ENCODE measurements at regions not wholly inside any gene's neighbourhood (a gene's known extent, or its start where the extent isn't known, plus 50 kb on each side); places are given as distances from the start of the nearest gene placed in this dataset.

DNA sequence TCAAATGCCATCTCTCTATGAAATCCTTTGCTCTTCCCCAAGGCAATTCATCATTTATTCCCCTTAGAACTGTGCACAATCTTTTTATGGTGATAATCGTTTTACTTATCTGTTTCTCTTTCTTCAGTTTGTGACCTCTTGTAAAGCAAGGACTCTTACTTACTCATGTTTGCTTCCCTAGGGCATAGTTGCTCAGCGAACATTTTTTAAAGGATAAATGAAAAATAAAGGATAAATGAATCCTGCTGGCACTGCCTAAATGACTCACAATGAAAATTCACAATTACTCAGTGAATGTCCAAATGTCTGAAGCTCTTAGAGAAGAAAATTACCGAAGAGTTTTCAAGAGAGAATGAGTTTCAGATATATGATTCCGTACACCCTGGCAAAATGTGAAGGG lies 671.7 kb downstream of the CDH11 start (continued):
- TF ChIP-seq ZBTB40 (IDR thresholded peaks at IDR 0.05; ENCODE audit: borderline replicate concordance) (no peak), PAX8 (IDR thresholded peaks at IDR 0.05) (no peak), ETV6 (conservative IDR thresholded peaks at IDR 0.05 in 1 of 2, IDR thresholded peaks at IDR 0.05 in 1 of 2; ENCODE audit: borderline replicate concordance in 1 of 2, low read depth in 1 of 2) (no peak)

GRCh38 chr16:64449506-64449905 lies 672.4 kb downstream of the CDH11 start:
- Histone ChIP-seq H4K20me1 (ENCODE audit: control insufficient read depth, insufficient read depth) (no peaks in the 10 kb centered on the region), H3K27ac (ENCODE audit: control insufficient read depth, insufficient read depth) (no peak overlapping the region), H3K27me3 (replicated peaks in 1 of 2; ENCODE audit: control insufficient read depth in 2 of 2, insufficient read depth in 2 of 2, low read length in 1 of 2) (no peaks in the 10 kb centered on the region), H3K36me3 (ENCODE audit: control insufficient read depth in 2 of 2, insufficient read depth in 2 of 2, low read length in 1 of 2) (no peaks in the 10 kb centered on the region), H3K4me1 (ENCODE audit: control insufficient read depth, insufficient read depth, low read length) (no peaks in the 10 kb centered on the region), H3K4me3 (no peak overlapping the region), H3K79me2 (ENCODE audit: control insufficient read depth, insufficient read depth, low read length) (no peaks in the 10 kb centered on the region), H3K9ac (ENCODE audit: control insufficient read depth, insufficient read depth, low read length) (no peak overlapping the region), H2AFZ (ENCODE audit: control insufficient read depth, low read depth, low read length) (no peak overlapping the region), H3K4me2 (ENCODE audit: control insufficient read depth, insufficient read depth) (no peak overlapping the region), H3K9me3 (replicated peaks; ENCODE audit: control insufficient read depth, insufficient read depth, low read length) (no peaks in the 10 kb centered on the region)
- no TSS peak for BruUV-seq (replicated peaks)
- TF ChIP-seq PBX3 (IDR thresholded peaks at IDR 0.05; ENCODE audit: insufficient replicate concordance, low read depth, low read length) (no peak), ZNF217 (IDR thresholded peaks at IDR 0.05) (no peak), RAD51 (IDR thresholded peaks at IDR 0.05) (no peak)
- TF ChIP-seq, protein P1, sequence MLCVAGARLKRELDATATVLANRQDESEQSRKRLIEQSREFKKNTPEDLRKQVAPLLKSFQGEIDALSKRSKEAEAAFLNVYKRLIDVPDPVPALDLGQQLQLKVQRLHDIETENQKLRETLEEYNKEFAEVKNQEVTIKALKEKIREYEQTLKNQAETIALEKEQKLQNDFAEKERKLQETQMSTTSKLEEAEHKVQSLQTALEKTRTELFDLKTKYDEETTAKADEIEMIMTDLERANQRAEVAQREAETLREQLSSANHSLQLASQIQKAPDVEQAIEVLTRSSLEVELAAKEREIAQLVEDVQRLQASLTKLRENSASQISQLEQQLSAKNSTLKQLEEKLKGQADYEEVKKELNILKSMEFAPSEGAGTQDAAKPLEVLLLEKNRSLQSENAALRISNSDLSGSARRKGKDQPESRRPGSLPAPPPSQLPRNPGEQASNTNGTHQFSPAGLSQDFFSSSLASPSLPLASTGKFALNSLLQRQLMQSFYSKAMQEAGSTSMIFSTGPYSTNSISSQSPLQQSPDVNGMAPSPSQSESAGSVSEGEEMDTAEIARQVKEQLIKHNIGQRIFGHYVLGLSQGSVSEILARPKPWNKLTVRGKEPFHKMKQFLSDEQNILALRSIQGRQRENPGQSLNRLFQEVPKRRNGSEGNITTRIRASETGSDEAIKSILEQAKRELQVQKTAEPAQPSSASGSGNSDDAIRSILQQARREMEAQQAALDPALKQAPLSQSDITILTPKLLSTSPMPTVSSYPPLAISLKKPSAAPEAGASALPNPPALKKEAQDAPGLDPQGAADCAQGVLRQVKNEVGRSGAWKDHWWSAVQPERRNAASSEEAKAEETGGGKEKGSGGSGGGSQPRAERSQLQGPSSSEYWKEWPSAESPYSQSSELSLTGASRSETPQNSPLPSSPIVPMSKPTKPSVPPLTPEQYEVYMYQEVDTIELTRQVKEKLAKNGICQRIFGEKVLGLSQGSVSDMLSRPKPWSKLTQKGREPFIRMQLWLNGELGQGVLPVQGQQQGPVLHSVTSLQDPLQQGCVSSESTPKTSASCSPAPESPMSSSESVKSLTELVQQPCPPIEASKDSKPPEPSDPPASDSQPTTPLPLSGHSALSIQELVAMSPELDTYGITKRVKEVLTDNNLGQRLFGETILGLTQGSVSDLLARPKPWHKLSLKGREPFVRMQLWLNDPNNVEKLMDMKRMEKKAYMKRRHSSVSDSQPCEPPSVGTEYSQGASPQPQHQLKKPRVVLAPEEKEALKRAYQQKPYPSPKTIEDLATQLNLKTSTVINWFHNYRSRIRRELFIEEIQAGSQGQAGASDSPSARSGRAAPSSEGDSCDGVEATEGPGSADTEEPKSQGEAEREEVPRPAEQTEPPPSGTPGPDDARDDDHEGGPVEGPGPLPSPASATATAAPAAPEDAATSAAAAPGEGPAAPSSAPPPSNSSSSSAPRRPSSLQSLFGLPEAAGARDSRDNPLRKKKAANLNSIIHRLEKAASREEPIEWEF (IDR thresholded peaks at IDR 0.05; ENCODE audit: insufficient replicate concordance, low read depth, low read length) = no peak
- ChIA-PET POLR2A (no interaction called here), RAD21 (ENCODE audit: unreplicated experiment) (no interaction called here), CTCF (no interaction called here), SMC1A (ENCODE audit: uncharacterized antibody, unreplicated experiment) (interaction anchor here (1.2 kb wide), 1 partner anchor 13 kb away, joined by 4 read pairs; no protein-coding TSS in a partner anchor)
- in situ Hi-C loops (cut with MboI) = no loop called here
- DNase-seq (ENCODE audit: low read depth, low spot score) (no peak), ATAC-seq (no peak), FAIRE-seq (no peak)
- intact Hi-C loops (cut with micrococcal nuclease; ENCODE audit: unreplicated experiment) = no loop called here
